ENCODE measurements at regions not wholly inside any gene's neighbourhood (a gene's known extent, or its start where the extent isn't known, plus 50 kb on each side); places are given as distances from the start of the nearest gene placed in this dataset.

DNA sequence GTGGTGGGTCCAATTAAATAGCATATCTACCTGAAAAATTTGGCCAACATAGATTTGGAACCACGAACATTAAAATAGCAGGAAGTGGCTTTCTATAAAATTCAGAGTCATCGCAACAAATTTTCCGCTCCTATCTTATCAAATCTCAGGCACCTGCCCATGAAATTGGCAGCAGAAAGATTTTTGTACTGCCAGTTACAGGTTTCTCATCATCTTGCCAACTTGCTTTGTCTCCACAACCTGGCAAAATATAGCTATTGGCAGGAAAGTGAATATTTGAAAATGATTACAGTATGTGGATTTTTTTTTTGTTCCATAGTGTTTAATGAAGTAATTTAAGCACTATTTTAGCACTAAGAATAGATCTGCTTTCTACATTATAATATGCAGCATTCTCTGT, 161.6 kb upstream of the LRRC3B start:
- TF ChIP-seq, protein P1, sequence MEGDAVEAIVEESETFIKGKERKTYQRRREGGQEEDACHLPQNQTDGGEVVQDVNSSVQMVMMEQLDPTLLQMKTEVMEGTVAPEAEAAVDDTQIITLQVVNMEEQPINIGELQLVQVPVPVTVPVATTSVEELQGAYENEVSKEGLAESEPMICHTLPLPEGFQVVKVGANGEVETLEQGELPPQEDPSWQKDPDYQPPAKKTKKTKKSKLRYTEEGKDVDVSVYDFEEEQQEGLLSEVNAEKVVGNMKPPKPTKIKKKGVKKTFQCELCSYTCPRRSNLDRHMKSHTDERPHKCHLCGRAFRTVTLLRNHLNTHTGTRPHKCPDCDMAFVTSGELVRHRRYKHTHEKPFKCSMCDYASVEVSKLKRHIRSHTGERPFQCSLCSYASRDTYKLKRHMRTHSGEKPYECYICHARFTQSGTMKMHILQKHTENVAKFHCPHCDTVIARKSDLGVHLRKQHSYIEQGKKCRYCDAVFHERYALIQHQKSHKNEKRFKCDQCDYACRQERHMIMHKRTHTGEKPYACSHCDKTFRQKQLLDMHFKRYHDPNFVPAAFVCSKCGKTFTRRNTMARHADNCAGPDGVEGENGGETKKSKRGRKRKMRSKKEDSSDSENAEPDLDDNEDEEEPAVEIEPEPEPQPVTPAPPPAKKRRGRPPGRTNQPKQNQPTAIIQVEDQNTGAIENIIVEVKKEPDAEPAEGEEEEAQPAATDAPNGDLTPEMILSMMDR (conservative IDR thresholded peaks at IDR 0.05 in 1 of 2, IDR thresholded peaks at IDR 0.05 in 1 of 2; ENCODE audit: low read depth in 1 of 2, low read length in 2 of 2) = no peak
- TF ChIP-seq EZH2 (IDR thresholded peaks at IDR 0.05; ENCODE audit: low read length, missing control alignments) = no peak
